Gastrocnemius medialis (tissue), 4 donors: ENCODE measurements at regions not wholly inside any gene's neighbourhood (a gene's known extent, or its start where the extent isn't known, plus 50 kb on each side); places are given as distances from the start of the nearest gene placed in this dataset.
"Not testable (repeated sequence)": the region's sequence is repeated elsewhere in the genome, so short reads cannot be mapped to it uniquely, and the experiment has no call there.

Source experiments
- CTCF ChIP-seq, 5 experiments: fragments of 450-650 bp in 3 of 5; fragments of 200-600 bp in 2 of 5; sonication (generic) in 2 of 5; IDR thresholded peaks in 4 of 5; conservative IDR thresholded peaks in 1 of 5; 1 replicate in 4 of 5; 2 replicates in 1 of 5; pipeline ENCODE4 v1.5.1; 2016 to 2019; ENCODE audit warnings: antibody characterized with exemption in 5 of 5, mild to moderate bottlenecking in 3 of 5, moderate library complexity in 3 of 5
- POLR2A ChIP-seq, 2 donors: fragments of 450-650 bp; IDR thresholded peaks; one replicate each; pipeline ENCODE4 v1.6.1; 2017; ENCODE audit warnings: antibody characterized with exemption in 2 of 2, mild to moderate bottlenecking in 2 of 2, moderate library complexity in 2 of 2

- not testable (repeated sequence) for TF ChIP-seq POLR2A (IDR thresholded peaks at IDR 0.05); CTCF (IDR thresholded peaks at IDR 0.05 in 4 of 5, conservative IDR thresholded peaks at IDR 0.05 in 1 of 5)
Measured at GRCh38 chr5:162275387-162275786, 207.8 kb downstream of the GABRG2 start.
